GM21619 (cell line): ENCODE measurements at regions not wholly inside any gene's neighbourhood (a gene's known extent, or its start where the extent isn't known, plus 50 kb on each side); places are given as distances from the start of the nearest gene placed in this dataset.
"Not testable (repeated sequence)": the region's sequence is repeated elsewhere in the genome, so short reads cannot be mapped to it uniquely, and the experiment has no call there.

Source experiments
- ATAC-seq: cut with Tn5 transposase; IDR thresholded peaks from one replicate; pipeline ENCODE4 v1.9.1; 2021; ENCODE audit not compliant: unreplicated experiment

GRCh38 chr4:174183259-174183658 lies 100.2 kb downstream of the FBXO8 start:
- ATAC-seq: no peak

- ATAC-seq: no peak
These were observed 101.6 kb downstream of the FBXO8 start for GRCh38 chr4:174181827-174182226.

- no peak for ATAC-seq
These were observed 105.9 kb downstream of the FBXO8 start for GRCh38 chr4:174177536-174177935.

GRCh38 chr4:174175836-174176235 lies 107.6 kb downstream of the FBXO8 start:
- not testable (repeated sequence) for ATAC-seq

- no peak for ATAC-seq
These were observed 110.1 kb downstream of the FBXO8 start for GRCh38 chr4:174173360-174173759.

GRCh38 chr4:174172274-174172673 lies 111.2 kb downstream of the FBXO8 start:
- no peak for ATAC-seq

GRCh38 chr4:174170906-174171305 lies 112.6 kb downstream of the FBXO8 start:
- ATAC-seq: no peak

- ATAC-seq: no peak
These were observed 113.4 kb downstream of the FBXO8 start for GRCh38 chr4:174170091-174170490.

- ATAC-seq: no peak
These were observed 126.3 kb downstream of the FBXO8 start for GRCh38 chr4:174157106-174157607.

GRCh38 chr4:174156239-174156826 lies 127.1 kb downstream of the FBXO8 start:
- ATAC-seq: peak; percentile 84

GRCh38 chr4:174154215-174154854 lies 129.1 kb downstream of the FBXO8 start:
- no peak for ATAC-seq

GRCh38 chr4:174152717-174153466 lies 130.6 kb downstream of the FBXO8 start:
- no peak for ATAC-seq

- ATAC-seq: no peak
These were observed 135.6 kb downstream of the FBXO8 start for GRCh38 chr4:174147863-174148262.

- ATAC-seq: no peak
These were observed 139.4 kb downstream of the FBXO8 start for GRCh38 chr4:174144106-174144505.

GRCh38 chr4:174141876-174142275 lies 141.6 kb downstream of the FBXO8 start:
- ATAC-seq: no peak

- ATAC-seq: no peak
These were observed 144.9 kb downstream of the FBXO8 start for GRCh38 chr4:174138616-174139015.

GRCh38 chr4:174137698-174138097 lies 145.8 kb downstream of the FBXO8 start:
- ATAC-seq: no peak

GRCh38 chr4:174135936-174136406 lies 147.5 kb downstream of the FBXO8 start:
- ATAC-seq: no peak

GRCh38 chr4:174135530-174135929 lies 147.9 kb downstream of the FBXO8 start:
- ATAC-seq: no peak

- no peak for ATAC-seq
These were observed 149.1 kb downstream of the FBXO8 start for GRCh38 chr4:174134361-174134760.

GRCh38 chr4:174133551-174133950 lies 149.9 kb downstream of the FBXO8 start:
- no peak for ATAC-seq

GRCh38 chr4:174131901-174132300 lies 151.6 kb downstream of the FBXO8 start:
- no peak for ATAC-seq
